Neural cell (in vitro differentiated cells): ENCODE measurements at regions not wholly inside any gene's neighbourhood (a gene's known extent, or its start where the extent isn't known, plus 50 kb on each side); places are given as distances from the start of the nearest gene placed in this dataset.

Experiments
- H2AFZ ChIP-seq: fragments of 200-600, 300-800 bp; sonication (generic), shearing (Covaris generic); 2 replicates; pipeline ENCODE4 v1.6.0; 2014; ENCODE audit warnings: low read depth, mild to moderate bottlenecking, antibody characterized with exemption, low read length, moderate library complexity
- H3F3A ChIP-seq: fragments of 200-600 bp; shearing (Covaris generic); 2 replicates; pipeline ENCODE4 v1.6.1; 2016; ENCODE audit warnings: mild to moderate bottlenecking, moderate library complexity, mixed read lengths, antibody characterized with exemption, low read length; ENCODE audit not compliant: insufficient read depth, poor library complexity, severe bottlenecking
- H3K27ac ChIP-seq: fragments of 200-600, 300-800 bp; sonication (generic), shearing (Covaris generic); 2 replicates; pipeline ENCODE4 v1.5.1; 2014; ENCODE audit warnings: mild to moderate bottlenecking, low read length, moderate library complexity
- H3K27me3 ChIP-seq: fragments of 300-800, 200-600 bp; sonication (generic), shearing (Covaris generic); 2 replicates; pipeline ENCODE4 v1.6.0; 2014; ENCODE audit warnings: mild to moderate bottlenecking, low read depth, low read length, moderate library complexity; ENCODE audit not compliant: insufficient read depth
- H3K36me3 ChIP-seq: fragments of 300-800, 200-600 bp; sonication (generic), shearing (Covaris generic); 2 replicates; pipeline ENCODE4 v1.5.1; 2014; ENCODE audit warnings: mild to moderate bottlenecking, antibody characterized with exemption, low read length, moderate library complexity; ENCODE audit not compliant: insufficient read depth
- H3K4me2 ChIP-seq: fragments of 300-800, 200-600 bp; sonication (generic), shearing (Covaris generic); 2 replicates; pipeline ENCODE4 v1.6.0; 2014; ENCODE audit warnings: mild to moderate bottlenecking, low read length
- H3K4me3 ChIP-seq: fragments of 300-800, 200-600 bp; sonication (generic), shearing (Covaris generic); 2 replicates; pipeline ENCODE4 v1.5.1; 2014; ENCODE audit warnings: mild to moderate bottlenecking, low read length, moderate library complexity
- H3K79me2 ChIP-seq: fragments of 200-600 bp; shearing (Covaris generic); replicated peaks from 2 replicates; pipeline ENCODE4 v1.6.0; 2014; ENCODE audit warnings: mild to moderate bottlenecking, low read length, moderate library complexity; ENCODE audit not compliant: insufficient read depth
- H3K9ac ChIP-seq: fragments of 300-800, 200-600 bp; sonication (generic), shearing (Covaris generic); 2 replicates; pipeline ENCODE4 v1.6.1; 2016; ENCODE audit warnings: mild to moderate bottlenecking, low read length, mixed read lengths
- H3K9me2 ChIP-seq: fragments of 200-600 bp; shearing (Covaris generic); 2 replicates; pipeline ENCODE4 v1.6.1; 2016; ENCODE audit warnings: mild to moderate bottlenecking, low read length, mixed read lengths; ENCODE audit not compliant: insufficient read depth
- H3K9me3 ChIP-seq: fragments of 200-600, 300-800 bp; sonication (generic), shearing (Covaris generic); 2 replicates; pipeline ENCODE4 v1.6.1; 2016; ENCODE audit warnings: mild to moderate bottlenecking, mixed run types, low read length, moderate library complexity, mixed read lengths
- H4K20me1 ChIP-seq: fragments of 200-600 bp; shearing (Covaris generic); 2 replicates; pipeline ENCODE4 v1.6.1; 2016; ENCODE audit warnings: mild to moderate bottlenecking, mixed run types; ENCODE audit not compliant: insufficient read depth
- EP300 ChIP-seq: fragments of 450-650 bp; conservative IDR thresholded peaks from 2 replicates; pipeline ENCODE4 v1.6.1; 2014; ENCODE audit warnings: antibody characterized with exemption, mild to moderate bottlenecking, moderate library complexity; ENCODE audit not compliant: poor library complexity, severe bottlenecking
- EZH2 ChIP-seq: fragments of 200-600, 300-800 bp; shearing (Covaris generic), sonication (generic); IDR thresholded peaks from 2 replicates; pipeline ENCODE4 v1.6.1; 2014; ENCODE audit warnings: antibody characterized with exemption, low read length, borderline replicate concordance, mild to moderate bottlenecking; ENCODE audit not compliant: insufficient read depth, poor library complexity, severe bottlenecking
- MXI1 ChIP-seq: fragments of 450-650 bp; conservative IDR thresholded peaks from 2 replicates; pipeline ENCODE4 v1.6.1; 2014; ENCODE audit warnings: antibody characterized with exemption, mild to moderate bottlenecking; ENCODE audit not compliant: poor library complexity, severe bottlenecking
- POLR2AphosphoS5 ChIP-seq: IDR thresholded peaks from 2 replicates; pipeline ENCODE4 v1.6.1; 2012
- RAD21 ChIP-seq: fragments of 450-650 bp; conservative IDR thresholded peaks from 2 replicates; pipeline ENCODE4 v1.6.1; 2014; ENCODE audit warnings: antibody characterized with exemption, mild to moderate bottlenecking, moderate library complexity
- SMC3 ChIP-seq: fragments of 450-650 bp; conservative IDR thresholded peaks from 2 replicates; pipeline ENCODE4 v1.6.1; 2014; ENCODE audit warnings: antibody characterized with exemption, mild to moderate bottlenecking, moderate library complexity; ENCODE audit not compliant: poor library complexity
- TAF1 ChIP-seq: IDR thresholded peaks from 2 replicates; pipeline ENCODE4 v1.6.1; 2012; ENCODE audit warnings: low read depth
- TF ChIP-seq, protein P1 (sequence below): IDR thresholded peaks from 2 replicates; pipeline ENCODE4 v1.6.1; 2012; ENCODE audit warnings: borderline replicate concordance
- TF ChIP-seq, protein P2 (sequence below): fragments of 450-650 bp; IDR thresholded peaks from 2 replicates; pipeline ENCODE4 v1.5.1; 2014; ENCODE audit warnings: antibody characterized with exemption, mild to moderate bottlenecking, moderate library complexity; ENCODE audit not compliant: poor library complexity, severe bottlenecking

- Histone ChIP-seq H2AFZ (no peak overlapping the region), H3K27ac (no peak overlapping the region), H3K36me3 (no peaks in the 10 kb centered on the region), H3K9me3 (no peaks in the 10 kb centered on the region), H3K9ac (no peak overlapping the region), H3K79me2 (no peaks in the 10 kb centered on the region), H3K4me3 (no peak overlapping the region), H4K20me1 (no peaks in the 10 kb centered on the region), H3K4me2 (no peak overlapping the region), H3F3A (no peaks in the 10 kb centered on the region), H3K9me2 (no peaks in the 10 kb centered on the region), H3K27me3 (no peaks in the 10 kb centered on the region)
- TF ChIP-seq EZH2 (no peak), TAF1 (no peak), POLR2AphosphoS5 (no peak), MXI1 (no peak), SMC3 (no peak), RAD21 (no peak), EP300 (no peak)
- TF ChIP-seq, protein P1, sequence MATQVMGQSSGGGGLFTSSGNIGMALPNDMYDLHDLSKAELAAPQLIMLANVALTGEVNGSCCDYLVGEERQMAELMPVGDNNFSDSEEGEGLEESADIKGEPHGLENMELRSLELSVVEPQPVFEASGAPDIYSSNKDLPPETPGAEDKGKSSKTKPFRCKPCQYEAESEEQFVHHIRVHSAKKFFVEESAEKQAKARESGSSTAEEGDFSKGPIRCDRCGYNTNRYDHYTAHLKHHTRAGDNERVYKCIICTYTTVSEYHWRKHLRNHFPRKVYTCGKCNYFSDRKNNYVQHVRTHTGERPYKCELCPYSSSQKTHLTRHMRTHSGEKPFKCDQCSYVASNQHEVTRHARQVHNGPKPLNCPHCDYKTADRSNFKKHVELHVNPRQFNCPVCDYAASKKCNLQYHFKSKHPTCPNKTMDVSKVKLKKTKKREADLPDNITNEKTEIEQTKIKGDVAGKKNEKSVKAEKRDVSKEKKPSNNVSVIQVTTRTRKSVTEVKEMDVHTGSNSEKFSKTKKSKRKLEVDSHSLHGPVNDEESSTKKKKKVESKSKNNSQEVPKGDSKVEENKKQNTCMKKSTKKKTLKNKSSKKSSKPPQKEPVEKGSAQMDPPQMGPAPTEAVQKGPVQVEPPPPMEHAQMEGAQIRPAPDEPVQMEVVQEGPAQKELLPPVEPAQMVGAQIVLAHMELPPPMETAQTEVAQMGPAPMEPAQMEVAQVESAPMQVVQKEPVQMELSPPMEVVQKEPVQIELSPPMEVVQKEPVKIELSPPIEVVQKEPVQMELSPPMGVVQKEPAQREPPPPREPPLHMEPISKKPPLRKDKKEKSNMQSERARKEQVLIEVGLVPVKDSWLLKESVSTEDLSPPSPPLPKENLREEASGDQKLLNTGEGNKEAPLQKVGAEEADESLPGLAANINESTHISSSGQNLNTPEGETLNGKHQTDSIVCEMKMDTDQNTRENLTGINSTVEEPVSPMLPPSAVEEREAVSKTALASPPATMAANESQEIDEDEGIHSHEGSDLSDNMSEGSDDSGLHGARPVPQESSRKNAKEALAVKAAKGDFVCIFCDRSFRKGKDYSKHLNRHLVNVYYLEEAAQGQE = no peak
- TF ChIP-seq, protein P2, sequence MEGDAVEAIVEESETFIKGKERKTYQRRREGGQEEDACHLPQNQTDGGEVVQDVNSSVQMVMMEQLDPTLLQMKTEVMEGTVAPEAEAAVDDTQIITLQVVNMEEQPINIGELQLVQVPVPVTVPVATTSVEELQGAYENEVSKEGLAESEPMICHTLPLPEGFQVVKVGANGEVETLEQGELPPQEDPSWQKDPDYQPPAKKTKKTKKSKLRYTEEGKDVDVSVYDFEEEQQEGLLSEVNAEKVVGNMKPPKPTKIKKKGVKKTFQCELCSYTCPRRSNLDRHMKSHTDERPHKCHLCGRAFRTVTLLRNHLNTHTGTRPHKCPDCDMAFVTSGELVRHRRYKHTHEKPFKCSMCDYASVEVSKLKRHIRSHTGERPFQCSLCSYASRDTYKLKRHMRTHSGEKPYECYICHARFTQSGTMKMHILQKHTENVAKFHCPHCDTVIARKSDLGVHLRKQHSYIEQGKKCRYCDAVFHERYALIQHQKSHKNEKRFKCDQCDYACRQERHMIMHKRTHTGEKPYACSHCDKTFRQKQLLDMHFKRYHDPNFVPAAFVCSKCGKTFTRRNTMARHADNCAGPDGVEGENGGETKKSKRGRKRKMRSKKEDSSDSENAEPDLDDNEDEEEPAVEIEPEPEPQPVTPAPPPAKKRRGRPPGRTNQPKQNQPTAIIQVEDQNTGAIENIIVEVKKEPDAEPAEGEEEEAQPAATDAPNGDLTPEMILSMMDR = no peak
These were observed 110.1 kb downstream of the BMP2 start for GRCh38 chr20:6877633-6878032.

DNA sequence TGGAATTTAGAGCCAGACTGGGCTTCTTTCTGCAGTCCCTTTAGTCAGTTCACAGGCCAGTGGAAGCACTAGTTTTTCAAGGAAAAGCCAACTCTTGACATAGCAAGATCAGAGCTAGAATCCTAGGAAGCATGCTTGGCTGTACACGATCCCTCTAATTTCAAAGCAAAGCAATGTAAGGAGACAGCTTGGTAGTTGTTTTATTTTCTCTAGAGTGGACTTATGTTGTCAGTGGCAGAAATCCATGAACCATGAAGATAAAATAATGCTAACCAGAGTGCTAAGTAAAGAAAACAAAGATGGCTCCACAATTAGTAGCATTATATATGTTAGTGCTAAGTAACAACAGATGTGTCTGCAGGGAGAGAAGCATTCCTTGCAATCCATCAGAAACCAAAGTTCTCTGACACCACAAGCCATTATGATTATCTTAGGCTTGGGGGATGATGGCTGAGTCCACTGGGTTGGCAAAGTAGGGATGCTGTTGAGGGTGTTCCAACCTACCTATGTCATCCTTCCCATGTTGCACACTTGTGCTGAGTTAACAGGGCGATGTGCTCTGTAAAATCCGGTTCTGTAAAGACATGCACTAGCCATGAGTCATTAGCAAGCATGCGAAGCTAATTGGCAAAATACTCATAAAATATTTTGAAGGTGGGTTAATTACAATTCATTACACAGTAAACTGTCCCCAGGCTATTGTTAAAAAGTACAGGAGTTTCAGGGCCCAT, 115.2 kb downstream of the BMP2 start:
- Histone ChIP-seq H3K9me2 (no peaks in the 10 kb centered on the region), H3K4me3 (no peak overlapping the region), H4K20me1 (no peaks in the 10 kb centered on the region), H3K27ac (no peak overlapping the region), H3K9ac (no peak overlapping the region), H3K27me3 (no peaks in the 10 kb centered on the region), H2AFZ (no peak overlapping the region), H3K36me3 (no peaks in the 10 kb centered on the region), H3K4me2 (no peak overlapping the region), H3F3A (no peaks in the 10 kb centered on the region), H3K9me3 (no peaks in the 10 kb centered on the region), H3K79me2 (no peaks in the 10 kb centered on the region)
- TF ChIP-seq POLR2AphosphoS5 (no peak), EP300 (no peak), MXI1 (no peak), RAD21 (no peak), SMC3 (no peak), TAF1 (no peak), EZH2 (no peak)
- TF ChIP-seq, protein P1 = no peak
- TF ChIP-seq, protein P2 = no peak
